ENCODE measurements at regions not wholly inside any gene's neighbourhood (a gene's known extent, or its start where the extent isn't known, plus 50 kb on each side); places are given as distances from the start of the nearest gene placed in this dataset.

DNA sequence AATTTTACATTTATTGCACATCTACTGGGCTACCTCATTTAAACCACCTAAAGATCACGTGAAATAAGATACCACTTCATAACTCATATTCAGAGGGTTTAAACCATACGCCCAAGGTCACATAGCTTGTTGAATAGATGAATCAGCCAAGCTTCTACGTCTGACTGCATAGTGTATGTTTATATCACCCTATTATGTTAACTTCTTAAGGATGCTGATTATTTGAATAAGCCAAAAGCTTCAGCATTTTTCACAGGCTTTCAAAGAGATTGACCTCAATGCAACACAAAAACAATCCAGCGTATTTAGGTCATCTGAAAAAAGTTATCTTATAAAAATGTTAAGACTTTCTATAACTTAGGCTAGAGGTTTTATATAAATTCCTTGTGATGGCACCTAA is 373.8 kb downstream of the TGFB2 start:
- TF ChIP-seq, protein P1, sequence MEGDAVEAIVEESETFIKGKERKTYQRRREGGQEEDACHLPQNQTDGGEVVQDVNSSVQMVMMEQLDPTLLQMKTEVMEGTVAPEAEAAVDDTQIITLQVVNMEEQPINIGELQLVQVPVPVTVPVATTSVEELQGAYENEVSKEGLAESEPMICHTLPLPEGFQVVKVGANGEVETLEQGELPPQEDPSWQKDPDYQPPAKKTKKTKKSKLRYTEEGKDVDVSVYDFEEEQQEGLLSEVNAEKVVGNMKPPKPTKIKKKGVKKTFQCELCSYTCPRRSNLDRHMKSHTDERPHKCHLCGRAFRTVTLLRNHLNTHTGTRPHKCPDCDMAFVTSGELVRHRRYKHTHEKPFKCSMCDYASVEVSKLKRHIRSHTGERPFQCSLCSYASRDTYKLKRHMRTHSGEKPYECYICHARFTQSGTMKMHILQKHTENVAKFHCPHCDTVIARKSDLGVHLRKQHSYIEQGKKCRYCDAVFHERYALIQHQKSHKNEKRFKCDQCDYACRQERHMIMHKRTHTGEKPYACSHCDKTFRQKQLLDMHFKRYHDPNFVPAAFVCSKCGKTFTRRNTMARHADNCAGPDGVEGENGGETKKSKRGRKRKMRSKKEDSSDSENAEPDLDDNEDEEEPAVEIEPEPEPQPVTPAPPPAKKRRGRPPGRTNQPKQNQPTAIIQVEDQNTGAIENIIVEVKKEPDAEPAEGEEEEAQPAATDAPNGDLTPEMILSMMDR (IDR thresholded peaks at IDR 0.05 in 8 of 11, conservative IDR thresholded peaks at IDR 0.05 in 3 of 11) = no peak
- no peak for TF ChIP-seq POLR2A (IDR thresholded peaks at IDR 0.05)
